HG03521 (cell line): ENCODE measurements at regions not wholly inside any gene's neighbourhood (a gene's known extent, or its start where the extent isn't known, plus 50 kb on each side); places are given as distances from the start of the nearest gene placed in this dataset.
"Not testable (repeated sequence)": the region's sequence is repeated elsewhere in the genome, so short reads cannot be mapped to it uniquely, and the experiment has no call there.

Experiments
- ATAC-seq: cut with Tn5 transposase; IDR thresholded peaks from one replicate; pipeline ENCODE4 v1.9.1; 2021; ENCODE audit warnings: mild to moderate bottlenecking, moderate library complexity; ENCODE audit not compliant: unreplicated experiment

DNA sequence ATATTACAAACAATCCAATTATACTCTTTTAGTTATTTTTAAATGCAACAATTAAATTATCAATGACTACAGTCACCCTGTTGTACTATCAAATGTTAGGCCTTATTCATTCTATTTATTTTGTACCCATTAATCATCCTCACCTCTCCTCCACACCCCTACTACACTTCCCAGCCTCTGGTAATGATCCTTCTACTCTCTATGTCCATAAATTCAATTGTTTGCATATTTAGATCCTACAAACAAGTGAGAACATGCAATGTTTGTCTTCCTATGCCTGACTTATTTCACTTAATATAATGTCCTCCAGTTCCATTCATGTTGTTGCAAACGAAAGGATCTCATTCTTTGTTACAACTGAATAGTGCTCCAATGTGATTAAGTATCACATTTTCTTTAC, 1414.6 kb downstream of the SLITRK1 start:
- ATAC-seq = no peak

DNA sequence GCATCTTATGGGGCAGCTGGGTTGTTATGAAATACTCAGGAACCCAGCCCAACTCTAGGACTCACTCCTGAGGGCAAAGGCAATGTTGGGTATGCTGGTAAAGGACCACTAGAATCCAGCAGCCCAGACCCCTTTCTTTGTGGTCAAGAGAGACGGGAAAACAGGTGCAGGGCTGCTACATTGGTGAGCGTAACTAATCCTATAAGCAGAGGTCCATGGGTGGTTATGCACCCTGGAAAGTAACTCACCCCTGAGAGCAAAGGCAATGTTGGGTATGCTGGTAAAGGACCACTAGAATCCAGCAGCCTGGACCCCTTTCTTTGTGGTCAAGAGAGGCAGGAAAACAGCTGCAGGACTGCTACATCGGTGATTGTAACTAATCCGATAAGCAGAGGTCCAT, 1422.7 kb downstream of the SLITRK1 start:
- not testable (repeated sequence) for ATAC-seq

DNA sequence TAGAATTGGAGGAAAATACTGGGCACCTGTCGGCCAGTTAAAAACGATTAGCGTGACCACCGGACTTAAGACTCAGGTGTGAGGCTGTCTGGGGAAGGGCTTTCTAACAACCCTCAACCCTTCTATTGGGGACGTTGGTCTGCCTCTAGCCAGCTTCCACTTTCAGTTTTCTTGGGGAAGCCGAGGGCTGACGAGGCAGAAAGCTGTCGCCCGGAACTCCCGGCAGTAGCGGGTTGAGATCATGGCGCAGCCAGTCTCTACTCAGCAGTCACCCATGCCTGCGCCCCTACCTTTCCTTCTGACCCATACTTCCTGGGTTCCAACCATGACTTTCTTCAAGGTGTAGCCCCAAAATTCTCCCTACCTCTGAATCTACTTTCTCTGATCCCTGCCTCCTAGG, 1424.1 kb downstream of the SLITRK1 start:
- no peak for ATAC-seq

DNA sequence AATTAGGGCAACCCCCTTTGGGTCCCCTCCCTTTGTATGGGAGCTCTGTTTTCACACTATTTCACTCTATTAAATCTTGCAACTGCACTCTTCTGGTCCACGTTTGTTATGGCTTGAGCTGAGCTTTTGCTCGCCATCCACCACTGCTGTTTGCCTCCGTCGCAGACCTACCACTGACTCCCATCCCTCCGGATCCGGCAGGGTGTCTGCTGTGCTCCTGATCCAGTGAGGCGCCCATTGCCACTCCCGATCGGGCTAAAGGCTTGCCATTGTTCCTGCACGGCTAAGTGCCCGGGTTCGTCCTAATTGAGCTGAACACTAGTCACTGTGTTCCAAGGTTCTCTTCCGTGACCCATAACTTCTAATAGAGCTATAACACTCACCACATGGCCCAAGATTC, 1424.7 kb downstream of the SLITRK1 start:
- ATAC-seq = not testable (repeated sequence)

DNA sequence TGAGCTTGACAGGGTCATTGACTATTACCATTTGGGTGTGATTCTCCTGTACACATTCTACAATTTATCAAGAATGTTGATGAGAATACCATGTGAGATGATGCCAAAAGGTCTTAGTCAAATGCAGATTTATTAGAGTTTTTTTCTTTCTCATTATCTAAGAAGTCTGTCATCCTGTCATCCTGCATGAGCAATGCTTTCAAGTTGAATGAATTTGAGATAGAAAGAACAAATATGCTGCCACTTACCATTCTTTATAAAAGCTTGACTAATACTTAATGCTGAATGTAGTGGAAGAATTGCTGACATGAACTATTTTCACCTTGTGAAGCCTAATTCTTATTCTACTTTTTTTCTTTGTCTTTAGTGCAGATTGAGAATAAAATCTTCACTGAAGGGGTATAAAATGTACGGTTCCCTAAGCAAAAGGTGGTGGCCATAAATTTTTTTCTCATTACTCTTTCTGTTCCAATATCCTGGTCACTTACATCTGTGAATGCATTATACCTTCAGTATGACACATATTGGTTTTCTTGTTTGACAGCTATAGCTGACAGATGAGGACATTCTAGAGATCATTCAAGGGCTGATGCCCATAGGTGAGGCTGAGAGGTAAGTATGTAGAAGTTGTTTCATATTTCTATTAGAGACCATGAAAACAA, 1434.7 kb downstream of the SLITRK1 start:
- ATAC-seq = no peak

- ATAC-seq = no peak
Measured at GRCh38 chr13:82439159-82439904, 1442.9 kb downstream of the SLITRK1 start.

GRCh38 chr13:82438320-82438719, 1444.0 kb downstream of the SLITRK1 start:
- no peak for ATAC-seq

- no peak for ATAC-seq
Measured at GRCh38 chr13:82436099-82436585, 1446.1 kb downstream of the SLITRK1 start.

DNA sequence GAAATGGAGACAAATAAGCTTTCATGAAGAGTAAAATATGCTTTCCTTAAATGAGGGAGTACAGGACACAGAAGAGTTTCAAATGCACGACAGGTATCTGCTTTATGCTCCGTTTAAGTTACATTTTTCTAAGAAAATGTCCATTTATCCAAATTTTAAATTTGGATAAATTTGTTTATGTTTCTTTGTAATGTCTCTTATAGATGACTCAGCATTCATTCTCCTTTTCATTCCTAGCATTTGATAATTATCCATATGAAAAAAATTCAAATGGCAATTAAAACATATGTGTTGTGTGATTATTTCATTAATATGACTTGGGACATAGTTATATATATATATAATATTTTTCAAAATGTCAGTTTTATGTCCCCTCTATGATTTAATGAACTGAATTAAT, 1449.3 kb downstream of the SLITRK1 start:
- ATAC-seq = no peak

DNA sequence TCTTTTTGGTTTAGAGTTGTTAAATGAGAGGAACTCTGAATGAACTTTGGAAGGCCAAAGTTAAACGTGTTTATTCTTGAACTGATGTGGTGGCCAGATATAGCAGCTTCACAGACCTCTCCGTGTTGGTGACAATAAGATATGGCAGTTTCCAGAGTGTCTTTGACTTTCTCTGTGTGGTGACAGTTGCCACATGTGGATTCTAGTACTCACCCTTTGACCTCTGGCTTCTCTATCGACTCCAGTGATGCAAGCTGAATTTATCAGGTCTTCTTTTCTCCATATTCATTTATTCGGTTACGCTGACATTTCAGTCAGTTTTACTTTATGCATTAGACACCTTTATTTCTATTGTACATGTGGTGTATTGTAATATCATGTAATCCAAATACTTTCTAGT, 1469.5 kb downstream of the SLITRK1 start:
- ATAC-seq = no peak

DNA sequence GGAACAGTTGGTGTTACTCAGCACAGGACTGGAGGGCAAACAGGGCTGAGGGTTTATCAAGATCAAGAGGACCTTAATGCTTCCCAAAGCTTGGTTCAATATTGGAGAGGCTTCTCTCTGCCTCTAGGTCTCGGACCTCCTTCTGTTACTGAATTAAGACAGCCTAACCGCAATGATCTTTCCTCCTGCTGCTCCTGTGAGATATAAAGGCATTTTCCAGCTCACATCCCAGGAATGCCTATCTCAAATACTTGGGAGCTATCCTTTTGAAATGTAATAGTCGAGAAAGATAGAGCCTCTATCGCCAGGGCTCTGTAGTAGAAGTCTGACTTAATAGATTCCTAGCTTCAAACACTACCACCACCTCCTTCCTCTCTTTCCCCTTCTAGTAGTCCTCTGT, 1475.0 kb downstream of the SLITRK1 start:
- no peak for ATAC-seq

DNA sequence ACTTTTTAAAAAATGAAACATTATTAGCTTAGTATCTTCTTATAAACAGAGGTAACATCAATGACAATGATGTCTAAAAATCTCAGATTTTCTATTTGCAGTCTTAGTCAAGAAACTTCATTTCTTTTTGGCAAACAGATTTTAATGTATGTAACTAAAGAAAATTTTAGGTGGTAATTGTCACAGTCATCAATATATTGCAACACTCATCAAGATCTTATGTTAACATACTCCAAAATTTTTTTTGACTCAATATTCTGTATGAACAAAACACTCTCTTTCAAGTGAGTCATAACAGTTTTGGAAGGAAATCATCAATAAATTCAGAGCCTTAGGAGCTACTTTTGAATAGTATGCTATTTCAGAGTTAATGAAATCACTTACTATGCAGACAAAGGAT, 1507.6 kb downstream of the SLITRK1 start:
- no peak for ATAC-seq

DNA sequence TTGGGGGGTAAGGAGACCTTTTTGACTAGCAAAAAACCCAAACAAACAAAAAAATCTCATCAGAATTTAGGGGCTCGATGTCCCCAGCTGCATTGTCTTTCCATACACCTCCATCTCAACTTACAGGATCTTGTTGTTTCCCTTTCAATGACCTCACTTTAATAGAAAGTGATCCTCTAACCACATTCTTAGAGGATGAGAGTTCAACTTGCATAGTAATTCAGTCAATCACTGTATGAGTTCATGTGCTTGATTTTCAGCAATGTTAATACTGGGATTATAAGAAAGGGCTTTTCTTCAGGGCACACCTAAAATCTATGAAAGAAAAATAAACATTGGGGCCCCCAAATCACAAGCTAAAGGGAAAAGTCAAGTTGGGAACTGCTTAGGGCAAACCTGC, 1512.0 kb downstream of the SLITRK1 start:
- no peak for ATAC-seq

DNA sequence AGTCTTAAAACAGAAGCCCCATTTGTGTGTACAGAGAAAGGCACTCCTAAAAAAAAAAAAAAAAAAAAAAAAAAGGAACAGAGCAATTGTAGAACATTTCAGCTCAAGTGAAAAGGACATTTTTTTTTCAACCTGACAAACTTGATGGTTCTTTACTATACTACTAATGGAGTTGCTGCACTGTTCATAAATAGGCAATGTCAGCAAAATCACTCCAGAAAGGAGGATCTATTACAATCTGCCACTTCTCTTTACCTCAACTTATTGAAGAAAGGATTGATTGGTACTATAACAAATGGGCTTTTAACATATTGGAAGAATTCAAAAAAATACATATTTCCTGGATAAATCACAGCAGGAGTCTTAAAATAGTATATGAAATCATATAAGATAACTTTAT, 1517.7 kb downstream of the SLITRK1 start:
- no peak for ATAC-seq

DNA sequence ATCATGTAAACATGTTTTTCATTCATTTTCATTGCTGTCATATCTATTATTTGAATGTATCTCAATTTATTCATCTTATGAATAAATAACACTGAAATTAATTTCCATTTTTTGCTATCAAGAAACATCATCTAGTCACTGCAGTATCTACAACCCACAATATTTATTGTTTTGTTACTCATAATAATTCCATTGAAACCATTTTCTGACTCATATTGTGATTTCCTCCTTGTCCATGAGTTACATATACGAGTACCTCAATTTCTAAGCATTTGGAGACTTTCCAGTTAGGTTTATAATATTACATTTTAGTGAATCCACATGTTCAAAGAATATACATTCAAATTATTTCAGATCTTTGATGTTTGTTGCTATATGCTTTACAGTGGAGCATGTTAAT, 1524.0 kb downstream of the SLITRK1 start:
- ATAC-seq = no peak

DNA sequence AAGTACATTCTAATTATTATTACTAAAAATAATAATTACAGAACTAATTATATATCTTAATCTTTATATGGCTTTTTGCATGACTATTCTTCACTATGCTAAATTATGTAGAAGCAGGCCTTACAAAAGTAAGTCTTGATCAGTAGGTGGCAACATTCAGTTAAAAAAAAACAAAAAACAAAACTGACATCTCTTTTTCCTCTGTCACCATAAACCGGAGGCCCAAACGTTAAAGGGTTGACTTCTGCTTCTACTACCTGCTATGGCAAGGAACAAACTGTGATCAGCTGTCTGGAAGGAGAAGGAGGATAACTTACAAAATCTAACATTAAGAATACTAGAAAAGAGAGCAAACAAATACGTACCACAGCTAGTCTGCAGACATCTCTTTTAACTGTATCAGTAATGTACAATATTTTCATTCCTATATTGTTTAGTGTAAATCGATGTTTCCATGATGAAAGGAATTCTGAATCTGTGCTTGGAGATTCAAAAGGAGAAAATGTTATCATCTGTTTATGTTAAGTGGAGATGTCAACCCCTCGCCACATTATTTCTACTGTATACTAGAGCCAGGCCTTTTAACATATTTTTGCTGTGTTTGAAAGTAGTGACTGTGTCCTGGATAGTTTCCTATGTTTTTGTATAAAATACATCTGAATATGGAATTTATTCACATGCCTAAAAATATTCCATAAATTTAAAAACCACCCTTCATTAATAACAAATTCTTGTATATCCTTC, 1525.4 kb downstream of the SLITRK1 start:
- ATAC-seq = no peak

- ATAC-seq = no peak
Measured at GRCh38 chr13:82344867-82345266, 1537.4 kb downstream of the SLITRK1 start.

GRCh38 chr13:82341116-82341515, 1541.2 kb downstream of the SLITRK1 start:
- ATAC-seq = no peak

GRCh38 chr13:82330499-82330898, 1551.8 kb downstream of the SLITRK1 start:
- no peak for ATAC-seq

GRCh38 chr13:82323101-82323500, 1559.2 kb downstream of the SLITRK1 start:
- no peak for ATAC-seq

DNA sequence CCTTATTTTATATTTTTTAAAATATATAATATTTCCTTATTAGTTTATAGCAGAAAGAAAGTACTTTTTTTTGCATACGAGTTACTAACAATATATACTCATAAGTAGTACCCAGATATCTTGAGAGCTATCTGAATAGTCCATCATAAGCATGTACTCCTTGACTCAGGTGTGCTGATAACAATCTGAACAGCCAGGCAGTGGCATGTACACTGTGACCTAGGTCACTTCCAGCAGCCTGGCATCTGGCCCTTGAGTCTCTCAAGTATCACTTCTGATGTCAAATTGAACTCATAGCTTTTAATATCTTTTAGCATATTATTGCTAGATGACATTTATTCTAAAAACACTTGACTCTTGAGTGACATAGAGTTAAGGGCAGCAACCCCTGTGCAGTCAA, 1576.7 kb downstream of the SLITRK1 start:
- ATAC-seq = no peak

DNA sequence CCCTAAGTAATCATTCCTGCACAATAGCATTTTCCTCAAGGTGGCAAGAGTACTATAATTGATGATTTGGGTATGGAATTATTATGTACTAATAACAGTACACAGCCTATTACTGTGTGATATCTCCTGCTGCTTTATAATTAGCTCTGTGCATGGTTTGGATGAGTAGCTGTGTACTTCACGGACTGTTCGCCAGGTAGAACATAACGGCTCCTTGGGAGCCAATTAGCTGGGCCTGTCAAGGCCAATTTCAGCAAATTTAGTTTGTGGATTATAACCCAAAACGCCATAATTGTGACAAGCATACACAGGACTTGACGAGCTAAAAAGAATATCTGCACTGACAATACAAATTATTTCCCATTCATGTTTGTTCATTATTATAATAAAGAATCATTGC, 1584.2 kb downstream of the SLITRK1 start:
- no peak for ATAC-seq
